Gastroesophageal sphincter (tissue), 3 donors: ENCODE measurements at regions not wholly inside any gene's neighbourhood (a gene's known extent, or its start where the extent isn't known, plus 50 kb on each side); places are given as distances from the start of the nearest gene placed in this dataset.

Experiments
- POLR2A ChIP-seq, 2 donors: fragments of 450-650 bp; IDR thresholded peaks; one replicate each; pipeline ENCODE4 v1.6.1; 2017; ENCODE audit warnings: antibody characterized with exemption in 2 of 2, mild to moderate bottlenecking in 2 of 2, moderate library complexity in 1 of 2
- TF ChIP-seq, protein P1 (sequence below), 4 experiments: fragments of 200-600 bp in 2 of 4; fragments of 450-650 bp in 2 of 4; sonication (generic) in 1 of 4; IDR thresholded peaks; one replicate each; pipeline ENCODE4 v1.5.1; 2017 to 2019; ENCODE audit warnings: antibody characterized with exemption in 4 of 4, mild to moderate bottlenecking in 2 of 4, moderate library complexity in 2 of 4

DNA sequence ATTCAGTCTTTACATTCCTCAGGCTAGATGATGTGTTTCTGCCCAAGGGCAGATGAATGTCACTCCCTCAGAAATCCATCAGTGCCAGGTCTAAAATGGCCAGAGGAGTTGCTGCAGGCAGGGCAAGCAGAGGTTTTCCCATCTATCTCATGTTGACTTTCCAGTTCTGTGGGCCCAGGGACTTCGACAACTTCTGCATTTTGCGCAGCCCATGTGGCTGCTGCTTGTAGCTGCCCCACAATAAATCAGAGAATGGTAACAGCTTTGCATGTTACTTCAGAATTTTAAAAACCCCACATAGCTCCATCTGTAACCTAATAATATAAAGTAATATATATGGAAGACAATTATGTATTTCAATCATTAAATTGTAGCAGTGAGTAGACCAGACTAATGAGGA, 1367.7 kb upstream of the AGA start:
- TF ChIP-seq, protein P1, sequence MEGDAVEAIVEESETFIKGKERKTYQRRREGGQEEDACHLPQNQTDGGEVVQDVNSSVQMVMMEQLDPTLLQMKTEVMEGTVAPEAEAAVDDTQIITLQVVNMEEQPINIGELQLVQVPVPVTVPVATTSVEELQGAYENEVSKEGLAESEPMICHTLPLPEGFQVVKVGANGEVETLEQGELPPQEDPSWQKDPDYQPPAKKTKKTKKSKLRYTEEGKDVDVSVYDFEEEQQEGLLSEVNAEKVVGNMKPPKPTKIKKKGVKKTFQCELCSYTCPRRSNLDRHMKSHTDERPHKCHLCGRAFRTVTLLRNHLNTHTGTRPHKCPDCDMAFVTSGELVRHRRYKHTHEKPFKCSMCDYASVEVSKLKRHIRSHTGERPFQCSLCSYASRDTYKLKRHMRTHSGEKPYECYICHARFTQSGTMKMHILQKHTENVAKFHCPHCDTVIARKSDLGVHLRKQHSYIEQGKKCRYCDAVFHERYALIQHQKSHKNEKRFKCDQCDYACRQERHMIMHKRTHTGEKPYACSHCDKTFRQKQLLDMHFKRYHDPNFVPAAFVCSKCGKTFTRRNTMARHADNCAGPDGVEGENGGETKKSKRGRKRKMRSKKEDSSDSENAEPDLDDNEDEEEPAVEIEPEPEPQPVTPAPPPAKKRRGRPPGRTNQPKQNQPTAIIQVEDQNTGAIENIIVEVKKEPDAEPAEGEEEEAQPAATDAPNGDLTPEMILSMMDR (IDR thresholded peaks at IDR 0.05) = no peak
- TF ChIP-seq POLR2A (IDR thresholded peaks at IDR 0.05) = no peak
